ENCODE measurements at regions not wholly inside any gene's neighbourhood (a gene's known extent, or its start where the extent isn't known, plus 50 kb on each side); places are given as distances from the start of the nearest gene placed in this dataset.

DNA sequence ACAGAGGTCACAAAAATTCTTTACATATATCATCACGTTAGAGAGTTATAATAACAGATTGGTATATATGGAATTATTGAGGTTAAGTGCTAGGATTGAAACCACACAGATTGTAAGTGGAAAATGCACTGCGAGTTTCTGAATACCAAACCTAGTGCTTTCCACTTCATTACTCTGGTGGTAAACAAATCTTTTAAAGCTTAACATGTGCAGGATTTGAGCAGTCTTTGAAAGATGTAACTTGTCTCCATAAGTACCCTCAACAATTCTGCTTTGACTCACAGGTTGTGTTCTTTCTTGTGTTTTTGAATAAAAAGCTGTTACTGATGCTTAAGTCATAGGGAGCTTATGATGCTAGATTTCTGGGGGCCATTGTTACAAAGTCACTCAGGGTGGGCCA, 314.7 kb upstream of the DACH1 start:
- Histone ChIP-seq H3K27ac (no peak overlapping the region), H3K9me3 (ENCODE audit: control insufficient read depth, low read length) (no peaks in the 10 kb centered on the region), H3K9ac (no peak overlapping the region), H3K4me2 (ENCODE audit: low read length) (no peak overlapping the region), H3K36me3 (ENCODE audit: control insufficient read depth, insufficient read depth, low read length) (no peaks in the 10 kb centered on the region), H3K79me2 (no peaks in the 10 kb centered on the region), H2AFZ (no peak overlapping the region), H3K27me3 (ENCODE audit: control insufficient read depth, insufficient read depth, low read length) (no peaks in the 10 kb centered on the region), H3K4me3 (ENCODE audit: low read depth, low read length) (no peak overlapping the region), H3K4me1 (no peaks in the 10 kb centered on the region)
- TF ChIP-seq CTCF (IDR thresholded peaks at IDR 0.05): no peak

- Histone ChIP-seq H3K79me2 (no peaks in the 10 kb centered on the region), H3K27ac (no peak overlapping the region), H3K4me2 (ENCODE audit: low read length) (no peak overlapping the region), H3K4me3 (ENCODE audit: low read depth, low read length) (no peak overlapping the region), H3K36me3 (ENCODE audit: control insufficient read depth, insufficient read depth, low read length) (no peaks in the 10 kb centered on the region), H3K9me3 (ENCODE audit: control insufficient read depth, low read length) (no peaks in the 10 kb centered on the region), H3K4me1 (no peaks in the 10 kb centered on the region), H3K27me3 (ENCODE audit: control insufficient read depth, insufficient read depth, low read length) (no peaks in the 10 kb centered on the region), H3K9ac (no peak overlapping the region), H2AFZ (no peak overlapping the region)
- no peak for TF ChIP-seq CTCF (IDR thresholded peaks at IDR 0.05)
These were observed 313.4 kb upstream of the DACH1 start for GRCh38 chr13:72180253-72180952.

DNA sequence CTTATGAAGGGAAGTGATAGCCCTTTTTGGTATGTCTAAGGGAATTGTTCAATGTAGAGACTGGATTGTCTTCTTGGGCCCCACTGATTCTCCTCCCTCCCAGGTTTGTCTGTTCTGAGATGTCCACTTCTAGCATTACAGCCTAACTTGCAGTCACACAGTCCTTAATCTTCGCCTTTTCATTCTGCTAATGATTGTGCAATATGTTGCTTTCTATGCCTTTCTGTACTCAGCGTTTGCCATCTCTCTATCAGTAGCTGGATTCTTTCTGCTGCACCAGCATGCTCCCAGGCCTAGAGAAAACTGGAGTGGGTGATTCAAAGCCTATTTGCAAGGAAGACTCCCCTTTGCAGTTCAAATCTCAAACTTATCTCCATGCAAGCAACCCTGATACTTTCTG, 307.5 kb upstream of the DACH1 start:
- H3K9ac ChIP-seq: no peak overlapping the region
- no peak overlapping the region for H3K4me3 ChIP-seq (ENCODE audit: low read depth, low read length)
- no peaks in the 10 kb centered on the region for H3K36me3 ChIP-seq (ENCODE audit: control insufficient read depth, insufficient read depth, low read length)
- H3K9me3 ChIP-seq (ENCODE audit: control insufficient read depth, low read length): no peaks in the 10 kb centered on the region
- H3K79me2 ChIP-seq: no peaks in the 10 kb centered on the region
- TF ChIP-seq CTCF (IDR thresholded peaks at IDR 0.05): no peak
- no peak overlapping the region for H3K4me2 ChIP-seq (ENCODE audit: low read length)
- H3K27ac ChIP-seq: peak overlapping the region; percentile 36
- peaks cover 5% of the 10 kb centered on the region for H3K4me1 ChIP-seq
- H2AFZ ChIP-seq: peak overlapping the region; percentile 58
- no peaks in the 10 kb centered on the region for H3K27me3 ChIP-seq (ENCODE audit: control insufficient read depth, insufficient read depth, low read length)

DNA sequence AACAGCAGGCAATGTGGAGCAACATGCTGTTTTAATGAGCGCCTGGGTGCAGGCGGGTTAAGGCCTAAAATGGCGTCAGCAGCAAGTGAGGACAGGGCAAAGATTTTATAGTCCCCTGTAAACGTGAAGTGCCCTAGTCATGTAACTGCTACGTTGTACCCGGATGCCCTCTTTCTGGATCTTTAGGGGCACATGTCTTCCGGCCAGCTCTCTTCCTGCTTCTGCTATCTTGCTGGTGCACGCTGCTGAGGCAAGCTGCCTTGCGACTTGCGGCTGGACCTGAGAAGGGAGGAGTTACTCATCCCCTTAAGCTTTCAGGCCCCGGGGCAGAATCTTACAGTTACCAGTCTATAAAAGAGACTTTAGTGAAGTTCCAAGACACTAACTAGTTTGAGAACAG, 303.6 kb upstream of the DACH1 start:
- Histone ChIP-seq H3K4me1 (peaks cover 9% of the 10 kb centered on the region), H3K36me3 (ENCODE audit: control insufficient read depth, insufficient read depth, low read length) (no peaks in the 10 kb centered on the region), H2AFZ (no peak overlapping the region), H3K4me3 (ENCODE audit: low read depth, low read length) (no peak overlapping the region), H3K9ac (no peak overlapping the region), H3K4me2 (ENCODE audit: low read length) (no peak overlapping the region), H3K79me2 (no peaks in the 10 kb centered on the region), H3K27me3 (ENCODE audit: control insufficient read depth, insufficient read depth, low read length) (no peaks in the 10 kb centered on the region), H3K9me3 (ENCODE audit: control insufficient read depth, low read length) (no peaks in the 10 kb centered on the region), H3K27ac (no peak overlapping the region)
- no peak for TF ChIP-seq CTCF (IDR thresholded peaks at IDR 0.05)

All from parathyroid adenoma (tissue), 2 donors.